ENCODE measurements at regions not wholly inside any gene's neighbourhood (a gene's known extent, or its start where the extent isn't known, plus 50 kb on each side); places are given as distances from the start of the nearest gene placed in this dataset.
"Not testable (repeated sequence)": the region's sequence is repeated elsewhere in the genome, so short reads cannot be mapped to it uniquely, and the experiment has no call there.

DNA sequence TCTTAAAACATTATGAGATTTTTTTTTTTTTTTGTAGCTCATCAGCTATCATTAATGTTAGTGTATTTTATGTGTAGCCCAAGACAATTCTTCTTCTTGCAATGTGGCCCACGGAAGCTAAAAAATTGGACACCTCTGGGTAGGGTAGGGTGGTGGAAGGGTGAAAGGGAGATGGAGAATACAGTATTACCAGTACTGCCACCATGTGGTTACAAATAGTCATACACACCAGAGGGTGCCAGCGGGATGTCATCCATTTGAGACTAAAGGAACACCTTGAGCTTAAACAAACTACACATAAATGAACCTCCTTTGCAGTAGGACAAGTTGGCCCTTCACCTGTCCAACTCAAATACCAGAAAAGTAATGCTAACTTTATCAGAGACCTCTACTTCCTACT is 601.9 kb downstream of the HTR1B start:
- in situ Hi-C loops (cut with MboI; ENCODE audit: low sequenced_read_pairs in 4 of 4) (no loop called here), intact Hi-C loops (cut with DNase I; ENCODE audit: low total_unique reads) (no loop called here)
- no peak overlapping the region for H3K4me3 ChIP-seq
- TF ChIP-seq, protein P1, sequence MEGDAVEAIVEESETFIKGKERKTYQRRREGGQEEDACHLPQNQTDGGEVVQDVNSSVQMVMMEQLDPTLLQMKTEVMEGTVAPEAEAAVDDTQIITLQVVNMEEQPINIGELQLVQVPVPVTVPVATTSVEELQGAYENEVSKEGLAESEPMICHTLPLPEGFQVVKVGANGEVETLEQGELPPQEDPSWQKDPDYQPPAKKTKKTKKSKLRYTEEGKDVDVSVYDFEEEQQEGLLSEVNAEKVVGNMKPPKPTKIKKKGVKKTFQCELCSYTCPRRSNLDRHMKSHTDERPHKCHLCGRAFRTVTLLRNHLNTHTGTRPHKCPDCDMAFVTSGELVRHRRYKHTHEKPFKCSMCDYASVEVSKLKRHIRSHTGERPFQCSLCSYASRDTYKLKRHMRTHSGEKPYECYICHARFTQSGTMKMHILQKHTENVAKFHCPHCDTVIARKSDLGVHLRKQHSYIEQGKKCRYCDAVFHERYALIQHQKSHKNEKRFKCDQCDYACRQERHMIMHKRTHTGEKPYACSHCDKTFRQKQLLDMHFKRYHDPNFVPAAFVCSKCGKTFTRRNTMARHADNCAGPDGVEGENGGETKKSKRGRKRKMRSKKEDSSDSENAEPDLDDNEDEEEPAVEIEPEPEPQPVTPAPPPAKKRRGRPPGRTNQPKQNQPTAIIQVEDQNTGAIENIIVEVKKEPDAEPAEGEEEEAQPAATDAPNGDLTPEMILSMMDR (IDR thresholded peaks at IDR 0.05 in 4 of 5, conservative IDR thresholded peaks at IDR 0.05 in 1 of 5): no peak
- no peak for TF ChIP-seq POLR2A (IDR thresholded peaks at IDR 0.05)
- H3K27me3 ChIP-seq: no peaks in the 10 kb centered on the region
- DNase-seq: no peak
- no peaks in the 10 kb centered on the region for H3K9me3 ChIP-seq
- no peaks in the 10 kb centered on the region for H3K4me1 ChIP-seq
- H3K27ac ChIP-seq: no peak overlapping the region
- no peaks in the 10 kb centered on the region for H3K36me3 ChIP-seq
- no peak for ATAC-seq

DNA sequence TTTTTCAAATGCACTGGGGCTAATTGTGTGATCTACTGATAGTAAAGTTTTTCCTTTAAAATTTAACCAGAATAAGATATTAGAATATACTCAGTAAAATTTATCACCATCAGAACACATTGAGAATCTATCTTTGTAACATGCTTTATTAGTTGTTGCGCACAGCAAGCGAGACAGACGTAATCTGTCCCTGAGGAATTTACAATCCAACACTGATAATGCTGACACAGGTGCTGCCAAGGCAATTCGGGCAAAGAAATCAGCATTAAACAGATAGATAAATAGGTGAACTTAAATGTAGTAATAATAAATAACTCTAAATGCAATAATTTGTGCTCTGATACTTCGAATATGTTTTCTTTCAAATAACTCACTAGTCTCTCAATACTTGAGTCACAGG is 607.2 kb downstream of the HTR1B start:
- no peaks in the 10 kb centered on the region for H3K9me3 ChIP-seq
- in situ Hi-C loops (cut with MboI; ENCODE audit: low sequenced_read_pairs in 4 of 4): no loop called here
- ATAC-seq: no peak
- no peaks in the 10 kb centered on the region for H3K4me1 ChIP-seq
- H3K36me3 ChIP-seq: no peaks in the 10 kb centered on the region
- H3K4me3 ChIP-seq: no peak overlapping the region
- DNase-seq: no peak
- no peak overlapping the region for H3K27ac ChIP-seq
- intact Hi-C loops (cut with DNase I; ENCODE audit: low total_unique reads): no loop called here
- H3K27me3 ChIP-seq: no peaks in the 10 kb centered on the region
- TF ChIP-seq POLR2A (IDR thresholded peaks at IDR 0.05): no peak
- TF ChIP-seq, protein P1 (IDR thresholded peaks at IDR 0.05 in 4 of 5, conservative IDR thresholded peaks at IDR 0.05 in 1 of 5): no peak

DNA sequence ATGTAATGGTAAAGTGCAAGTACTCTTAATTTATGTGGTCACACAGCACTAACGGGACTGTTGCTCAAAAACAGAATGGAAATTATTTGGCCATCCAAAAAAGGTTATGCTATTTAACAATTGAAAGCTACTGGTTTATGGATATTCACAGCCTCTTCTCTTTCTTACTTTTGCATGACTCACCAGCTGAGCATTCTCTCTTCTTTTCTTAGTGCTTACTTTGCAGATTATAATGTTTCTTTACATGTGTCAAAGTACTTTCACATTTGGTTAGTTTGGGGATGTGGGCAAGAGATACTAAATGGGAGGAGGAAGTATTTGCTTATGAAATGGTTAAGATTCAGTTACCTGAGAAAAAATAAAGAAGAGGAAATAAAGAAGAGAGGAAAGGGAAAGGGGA is 610.5 kb downstream of the HTR1B start:
- Histone ChIP-seq H3K36me3 (no peaks in the 10 kb centered on the region), H3K9me3 (no peaks in the 10 kb centered on the region), H3K27ac (no peak overlapping the region), H3K27me3 (no peaks in the 10 kb centered on the region), H3K4me1 (no peaks in the 10 kb centered on the region), H3K4me3 (no peak overlapping the region)
- no peak for TF ChIP-seq POLR2A (IDR thresholded peaks at IDR 0.05)
- TF ChIP-seq, protein P1 (IDR thresholded peaks at IDR 0.05 in 4 of 5, conservative IDR thresholded peaks at IDR 0.05 in 1 of 5): no peak
- no peak for DNase-seq
- no peak for ATAC-seq
- in situ Hi-C loops (cut with MboI; ENCODE audit: low sequenced_read_pairs in 4 of 4) (no loop called here), intact Hi-C loops (cut with DNase I; ENCODE audit: low total_unique reads) (no loop called here)

DNA sequence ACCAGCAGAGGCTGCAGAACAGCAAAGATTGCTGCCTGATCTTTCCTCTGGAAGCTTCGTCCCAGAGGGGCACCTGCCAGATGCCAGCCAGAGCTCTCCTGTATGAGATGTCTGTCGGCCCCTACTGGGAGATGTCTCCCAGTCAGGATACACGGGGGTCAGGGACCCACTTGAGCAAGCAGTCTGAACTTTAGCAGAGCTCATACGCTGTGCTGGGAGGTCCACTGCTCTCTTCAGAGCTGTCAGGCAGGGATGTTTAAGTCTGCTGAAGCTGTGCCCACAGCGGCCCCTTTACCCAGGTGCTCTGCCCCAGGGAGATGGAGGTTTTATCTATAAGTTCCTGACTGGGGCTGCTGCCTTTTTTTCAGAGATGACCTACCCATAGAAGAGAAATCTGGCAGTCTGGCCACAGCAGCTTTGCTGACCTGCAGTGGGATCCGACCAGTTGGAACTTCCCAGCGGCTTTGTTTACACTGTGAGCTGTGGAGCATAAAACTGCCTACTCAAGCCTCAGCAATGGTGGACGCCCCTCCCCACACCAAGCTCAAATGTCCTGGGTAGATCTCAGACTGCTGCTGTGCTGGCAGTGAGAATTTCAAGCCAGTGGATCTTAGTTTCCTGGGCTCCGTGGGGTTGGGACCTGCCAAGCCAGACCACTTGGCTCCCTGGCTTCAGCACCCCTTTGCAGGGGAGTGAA is 613.9 kb downstream of the HTR1B start:
- H3K27me3 ChIP-seq; H3K4me3 ChIP-seq; DNase-seq; H3K9me3 ChIP-seq; in situ Hi-C loops (cut with MboI; ENCODE audit: low sequenced_read_pairs in 4 of 4); H3K27ac ChIP-seq; H3K36me3 ChIP-seq; H3K4me1 ChIP-seq; intact Hi-C loops (cut with DNase I; ENCODE audit: low total_unique reads); ATAC-seq: not testable (repeated sequence)

DNA sequence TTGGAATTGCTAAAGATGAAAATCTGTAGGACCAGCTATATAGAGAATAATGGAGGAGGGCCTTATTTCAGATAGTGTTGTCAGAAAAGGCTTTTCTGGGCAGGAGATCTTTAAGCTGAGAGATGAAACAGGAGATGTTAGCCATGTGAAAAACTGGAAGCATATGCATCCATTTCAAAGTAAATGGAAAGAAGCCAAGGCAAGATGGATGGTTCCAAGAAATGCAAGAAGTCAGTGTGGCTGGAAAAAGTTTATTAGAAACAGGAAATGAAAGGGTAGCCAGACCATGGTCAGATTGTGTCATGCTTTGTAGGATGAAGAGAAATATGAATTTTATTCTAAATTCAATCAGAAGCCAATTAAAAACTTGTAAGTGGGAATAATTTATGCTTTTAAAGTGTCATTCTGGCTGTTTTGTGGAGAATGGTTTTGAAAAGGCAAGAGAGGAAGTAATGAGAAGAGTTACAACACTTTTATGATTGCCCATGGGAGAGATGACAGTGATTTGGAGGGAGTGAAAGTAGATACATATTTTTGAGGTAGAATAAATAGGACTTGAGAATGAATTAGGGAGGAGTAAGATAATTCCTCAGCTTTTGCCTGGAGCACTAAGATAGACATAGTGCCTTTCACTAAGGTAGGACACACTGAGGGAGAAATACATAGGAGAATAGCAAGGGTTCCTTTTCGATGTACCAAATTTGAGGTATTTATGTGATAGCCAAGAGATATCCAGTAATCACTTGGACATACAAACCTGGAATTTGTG is 620.1 kb downstream of the HTR1B start:
- intact Hi-C loops (cut with DNase I; ENCODE audit: low total_unique reads) (no loop called here), in situ Hi-C loops (cut with MboI; ENCODE audit: low sequenced_read_pairs in 4 of 4) (no loop called here)
- Histone ChIP-seq H3K4me3 (no peak overlapping the region), H3K4me1 (no peaks in the 10 kb centered on the region), H3K9me3 (no peaks in the 10 kb centered on the region), H3K36me3 (no peaks in the 10 kb centered on the region), H3K27me3 (no peaks in the 10 kb centered on the region), H3K27ac (no peak overlapping the region)
- ATAC-seq (no peak), DNase-seq (no peak)
- TF ChIP-seq POLR2A (IDR thresholded peaks at IDR 0.05): no peak
- TF ChIP-seq, protein P1 (IDR thresholded peaks at IDR 0.05 in 4 of 5, conservative IDR thresholded peaks at IDR 0.05 in 1 of 5): no peak

Data from gastrocnemius medialis (tissue), 4 donors.